ENCODE measurements at regions not wholly inside any gene's neighbourhood (a gene's known extent, or its start where the extent isn't known, plus 50 kb on each side); places are given as distances from the start of the nearest gene placed in this dataset.

DNA sequence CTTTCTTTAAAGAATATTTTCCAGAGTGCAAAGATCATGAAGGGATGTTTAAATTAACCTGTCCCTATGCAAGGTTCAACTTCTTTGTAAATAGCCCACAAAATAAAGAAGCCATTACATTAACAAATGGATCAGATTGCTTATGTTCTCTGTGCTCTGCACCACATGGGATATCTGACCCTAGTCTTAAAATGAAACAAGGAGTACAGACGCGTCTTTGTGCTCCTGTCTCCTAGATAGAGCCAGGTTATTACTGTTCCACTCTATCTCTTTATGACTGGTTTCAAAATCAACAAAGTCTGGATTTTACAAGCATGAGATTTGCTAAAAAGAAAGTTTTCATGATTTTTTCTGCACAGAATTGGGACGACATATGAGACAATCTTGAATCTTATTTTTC is 339.4 kb downstream of the KLF12 start (continued):
- TF ChIP-seq, protein P1, sequence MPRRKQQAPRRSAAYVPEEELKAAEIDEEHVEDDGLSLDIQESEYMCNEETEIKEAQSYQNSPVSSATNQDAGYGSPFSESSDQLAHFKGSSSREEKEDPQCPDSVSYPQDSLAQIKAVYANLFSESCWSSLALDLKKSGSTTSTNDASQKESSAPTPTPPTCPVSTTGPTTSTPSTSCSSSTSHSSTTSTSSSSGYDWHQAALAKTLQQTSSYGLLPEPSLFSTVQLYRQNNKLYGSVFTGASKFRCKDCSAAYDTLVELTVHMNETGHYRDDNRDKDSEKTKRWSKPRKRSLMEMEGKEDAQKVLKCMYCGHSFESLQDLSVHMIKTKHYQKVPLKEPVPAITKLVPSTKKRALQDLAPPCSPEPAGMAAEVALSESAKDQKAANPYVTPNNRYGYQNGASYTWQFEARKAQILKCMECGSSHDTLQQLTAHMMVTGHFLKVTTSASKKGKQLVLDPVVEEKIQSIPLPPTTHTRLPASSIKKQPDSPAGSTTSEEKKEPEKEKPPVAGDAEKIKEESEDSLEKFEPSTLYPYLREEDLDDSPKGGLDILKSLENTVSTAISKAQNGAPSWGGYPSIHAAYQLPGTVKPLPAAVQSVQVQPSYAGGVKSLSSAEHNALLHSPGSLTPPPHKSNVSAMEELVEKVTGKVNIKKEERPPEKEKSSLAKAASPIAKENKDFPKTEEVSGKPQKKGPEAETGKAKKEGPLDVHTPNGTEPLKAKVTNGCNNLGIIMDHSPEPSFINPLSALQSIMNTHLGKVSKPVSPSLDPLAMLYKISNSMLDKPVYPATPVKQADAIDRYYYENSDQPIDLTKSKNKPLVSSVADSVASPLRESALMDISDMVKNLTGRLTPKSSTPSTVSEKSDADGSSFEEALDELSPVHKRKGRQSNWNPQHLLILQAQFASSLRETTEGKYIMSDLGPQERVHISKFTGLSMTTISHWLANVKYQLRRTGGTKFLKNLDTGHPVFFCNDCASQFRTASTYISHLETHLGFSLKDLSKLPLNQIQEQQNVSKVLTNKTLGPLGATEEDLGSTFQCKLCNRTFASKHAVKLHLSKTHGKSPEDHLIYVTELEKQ (tag by site-specific recombination; IDR thresholded peaks at IDR 0.05; ENCODE audit: borderline replicate concordance): no peak

DNA sequence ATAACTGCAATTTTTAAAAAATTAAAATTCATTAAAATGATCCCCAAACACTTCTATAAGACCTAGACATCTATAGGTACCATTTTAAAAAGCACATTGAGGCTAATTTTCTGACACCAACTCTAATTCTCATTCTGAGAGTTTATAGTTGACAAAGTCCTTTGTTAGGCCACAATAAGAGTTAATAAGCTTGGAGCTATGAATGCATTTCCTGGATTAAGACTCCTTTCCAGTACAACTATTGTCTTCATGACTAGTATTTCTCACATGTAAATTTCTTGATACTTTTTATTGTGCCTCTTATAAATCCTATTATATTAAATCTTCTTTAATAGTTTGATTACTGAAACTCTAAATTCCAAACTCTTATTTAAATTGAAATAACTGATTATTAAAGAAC is 340.8 kb downstream of the KLF12 start:
- H3K36me3 ChIP-seq (ENCODE audit: control insufficient read depth in 2 of 2, insufficient read depth in 1 of 2, low read length in 2 of 2): no peaks in the 10 kb centered on the region
- no peak overlapping the region for H3K4me3 ChIP-seq (ENCODE audit: low read depth, low read length)
- no peak overlapping the region for H3K27ac ChIP-seq (ENCODE audit: extremely low read depth, low read depth, low read length)
- H3K4me1 ChIP-seq (ENCODE audit: control insufficient read depth, insufficient read depth, low read length): no peaks in the 10 kb centered on the region
- ChIA-PET POLR2A (no interaction called here), CTCF (no interaction called here)
- TF ChIP-seq ZNF311 (tag by site-specific recombination; IDR thresholded peaks at IDR 0.05; ENCODE audit: borderline replicate concordance): no peak
- TF ChIP-seq KLF8 (tag by site-specific recombination; IDR thresholded peaks at IDR 0.05): no peak
- no peak for TF ChIP-seq KLF9 (tag by site-specific recombination; IDR thresholded peaks at IDR 0.05; ENCODE audit: low read depth)
- TF ChIP-seq, protein P2, sequence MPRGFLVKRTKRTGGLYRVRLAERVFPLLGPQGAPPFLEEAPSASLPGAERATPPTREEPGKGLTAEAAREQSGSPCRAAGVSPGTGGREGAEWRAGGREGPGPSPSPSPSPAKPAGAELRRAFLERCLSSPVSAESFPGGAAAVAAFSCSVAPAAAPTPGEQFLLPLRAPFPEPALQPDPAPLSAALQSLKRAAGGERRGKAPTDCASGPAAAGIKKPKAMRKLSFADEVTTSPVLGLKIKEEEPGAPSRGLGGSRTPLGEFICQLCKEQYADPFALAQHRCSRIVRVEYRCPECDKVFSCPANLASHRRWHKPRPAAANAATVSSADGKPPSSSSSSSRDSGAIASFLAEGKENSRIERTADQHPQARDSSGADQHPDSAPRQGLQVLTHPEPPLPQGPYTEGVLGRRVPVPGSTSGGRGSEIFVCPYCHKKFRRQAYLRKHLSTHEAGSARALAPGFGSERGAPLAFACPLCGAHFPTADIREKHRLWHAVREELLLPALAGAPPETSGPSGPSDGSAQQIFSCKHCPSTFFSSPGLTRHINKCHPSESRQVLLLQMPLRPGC (tag by site-specific recombination; IDR thresholded peaks at IDR 0.05): no peak
- no peak for TF ChIP-seq ZNF558 (tag by site-specific recombination; IDR thresholded peaks at IDR 0.05)
- TF ChIP-seq ZNF843 (tag by site-specific recombination; IDR thresholded peaks at IDR 0.05): no peak
- TF ChIP-seq ZBTB8A (tag by site-specific recombination; IDR thresholded peaks at IDR 0.05): no peak
- TF ChIP-seq MYNN (tag by site-specific recombination; IDR thresholded peaks at IDR 0.05; ENCODE audit: borderline replicate concordance): no peak
- no peak for TF ChIP-seq ZNF626 (tag by site-specific recombination; IDR thresholded peaks at IDR 0.05)
- TF ChIP-seq FEZF1 (tag by site-specific recombination; IDR thresholded peaks at IDR 0.05): no peak
- no peak for TF ChIP-seq ZNF423 (tag by site-specific recombination; IDR thresholded peaks at IDR 0.05)
- TF ChIP-seq ZNF623 (tag by site-specific recombination; IDR thresholded peaks at IDR 0.05): no peak
- TF ChIP-seq, protein P3, sequence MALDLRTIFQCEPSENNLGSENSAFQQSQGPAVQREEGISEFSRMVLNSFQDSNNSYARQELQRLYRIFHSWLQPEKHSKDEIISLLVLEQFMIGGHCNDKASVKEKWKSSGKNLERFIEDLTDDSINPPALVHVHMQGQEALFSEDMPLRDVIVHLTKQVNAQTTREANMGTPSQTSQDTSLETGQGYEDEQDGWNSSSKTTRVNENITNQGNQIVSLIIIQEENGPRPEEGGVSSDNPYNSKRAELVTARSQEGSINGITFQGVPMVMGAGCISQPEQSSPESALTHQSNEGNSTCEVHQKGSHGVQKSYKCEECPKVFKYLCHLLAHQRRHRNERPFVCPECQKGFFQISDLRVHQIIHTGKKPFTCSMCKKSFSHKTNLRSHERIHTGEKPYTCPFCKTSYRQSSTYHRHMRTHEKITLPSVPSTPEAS (tag by site-specific recombination; IDR thresholded peaks at IDR 0.05): no peak
- no peak for TF ChIP-seq ZBTB20 (tag by site-specific recombination; IDR thresholded peaks at IDR 0.05)
- TF ChIP-seq OSR2 (tag by site-specific recombination; IDR thresholded peaks at IDR 0.05): no peak
- TF ChIP-seq, protein P4, sequence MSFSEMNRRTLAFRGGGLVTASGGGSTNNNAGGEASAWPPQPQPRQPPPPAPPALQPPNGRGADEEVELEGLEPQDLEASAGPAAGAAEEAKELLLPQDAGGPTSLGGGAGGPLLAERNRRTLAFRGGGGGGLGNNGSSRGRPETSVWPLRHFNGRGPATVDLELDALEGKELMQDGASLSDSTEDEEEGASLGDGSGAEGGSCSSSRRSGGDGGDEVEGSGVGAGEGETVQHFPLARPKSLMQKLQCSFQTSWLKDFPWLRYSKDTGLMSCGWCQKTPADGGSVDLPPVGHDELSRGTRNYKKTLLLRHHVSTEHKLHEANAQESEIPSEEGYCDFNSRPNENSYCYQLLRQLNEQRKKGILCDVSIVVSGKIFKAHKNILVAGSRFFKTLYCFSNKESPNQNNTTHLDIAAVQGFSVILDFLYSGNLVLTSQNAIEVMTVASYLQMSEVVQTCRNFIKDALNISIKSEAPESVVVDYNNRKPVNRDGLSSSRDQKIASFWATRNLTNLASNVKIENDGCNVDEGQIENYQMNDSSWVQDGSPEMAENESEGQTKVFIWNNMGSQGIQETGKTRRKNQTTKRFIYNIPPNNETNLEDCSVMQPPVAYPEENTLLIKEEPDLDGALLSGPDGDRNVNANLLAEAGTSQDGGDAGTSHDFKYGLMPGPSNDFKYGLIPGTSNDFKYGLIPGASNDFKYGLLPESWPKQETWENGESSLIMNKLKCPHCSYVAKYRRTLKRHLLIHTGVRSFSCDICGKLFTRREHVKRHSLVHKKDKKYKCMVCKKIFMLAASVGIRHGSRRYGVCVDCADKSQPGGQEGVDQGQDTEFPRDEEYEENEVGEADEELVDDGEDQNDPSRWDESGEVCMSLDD (tag by site-specific recombination; IDR thresholded peaks at IDR 0.05): no peak
- TF ChIP-seq ZNF140 (tag by site-specific recombination; IDR thresholded peaks at IDR 0.05): no peak
- no peaks in the 10 kb centered on the region for H3K9me3 ChIP-seq (ENCODE audit: control insufficient read depth, insufficient read depth, low read depth, low read length)

All from HEK293 (cell line).